ENCODE measurements at regions not wholly inside any gene's neighbourhood (a gene's known extent, or its start where the extent isn't known, plus 50 kb on each side); places are given as distances from the start of the nearest gene placed in this dataset.
A peak's percentile ranks its signal among the peaks of the same experiment; 100 is the strongest.

DNA sequence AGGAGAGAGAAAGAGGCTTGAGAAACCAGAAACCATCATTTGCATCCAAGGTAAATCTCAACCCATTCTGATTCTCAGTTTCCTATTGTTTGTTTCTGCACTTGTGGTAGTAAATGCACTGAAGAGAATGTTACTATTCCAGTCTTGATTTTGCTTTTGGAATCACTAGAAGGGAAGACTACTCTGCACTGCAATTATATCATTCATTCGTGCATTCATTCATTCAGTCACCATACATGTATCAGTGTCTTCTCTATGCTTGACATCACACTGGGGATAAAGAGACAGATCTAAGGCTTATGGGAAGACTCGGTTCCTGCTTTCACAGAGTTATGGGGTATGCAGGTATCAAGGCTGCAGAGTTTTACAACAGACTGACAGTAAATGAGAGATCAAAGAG, 90.3 kb upstream of the EGLN3 start:
- DNase-seq (ENCODE audit: low spot score): no peak

DNA sequence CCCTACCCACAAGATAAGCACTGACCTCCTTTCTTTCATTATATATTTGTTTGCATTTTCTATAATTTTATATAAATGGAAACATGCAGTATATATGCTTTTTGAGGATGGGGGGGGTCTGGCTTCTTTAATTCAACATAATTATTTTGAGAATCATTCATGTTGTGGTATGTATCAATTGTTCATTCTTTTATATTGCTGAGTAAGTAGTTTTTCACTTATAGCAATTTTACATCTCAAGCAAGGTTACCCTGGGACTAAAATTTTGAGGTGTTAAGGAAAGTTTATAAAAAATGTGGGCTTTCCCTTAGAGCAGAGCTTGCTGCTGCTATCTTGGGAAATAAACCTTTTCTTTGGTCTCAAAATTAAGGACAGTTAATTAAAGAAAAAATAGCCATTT, 89.9 kb upstream of the EGLN3 start:
- DNase-seq (ENCODE audit: low spot score): no peak

DNA sequence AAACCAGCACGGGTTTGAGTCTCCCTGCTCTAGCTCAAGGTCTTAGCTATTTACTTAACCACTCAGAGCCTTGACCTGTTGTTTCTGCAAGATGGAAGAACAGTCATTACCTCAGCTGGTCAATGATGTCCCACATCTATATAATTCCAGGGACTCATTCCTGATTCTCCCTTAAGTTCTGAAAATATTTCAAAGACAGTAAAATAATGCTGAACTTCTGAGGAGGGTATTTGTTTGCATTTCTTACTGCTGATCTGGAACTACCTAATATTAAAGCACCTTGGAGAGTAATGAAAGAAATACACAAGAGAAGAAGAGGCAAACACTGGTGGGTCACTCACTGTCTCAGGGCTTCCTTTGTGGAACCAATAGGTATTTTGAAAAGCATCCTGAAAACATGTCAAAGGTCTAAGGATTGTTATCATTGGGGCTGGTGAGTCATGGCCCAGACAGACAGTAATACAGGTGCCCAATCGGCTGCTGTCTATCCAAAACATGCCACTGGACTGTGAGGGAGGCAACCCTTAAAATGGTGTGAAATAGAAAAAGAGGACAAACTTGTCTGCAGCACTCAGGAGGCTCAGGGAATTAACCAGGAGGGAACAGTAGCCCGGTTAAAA, 88.7 kb upstream of the EGLN3 start:
- DNase-seq (ENCODE audit: low spot score): no peak

DNA sequence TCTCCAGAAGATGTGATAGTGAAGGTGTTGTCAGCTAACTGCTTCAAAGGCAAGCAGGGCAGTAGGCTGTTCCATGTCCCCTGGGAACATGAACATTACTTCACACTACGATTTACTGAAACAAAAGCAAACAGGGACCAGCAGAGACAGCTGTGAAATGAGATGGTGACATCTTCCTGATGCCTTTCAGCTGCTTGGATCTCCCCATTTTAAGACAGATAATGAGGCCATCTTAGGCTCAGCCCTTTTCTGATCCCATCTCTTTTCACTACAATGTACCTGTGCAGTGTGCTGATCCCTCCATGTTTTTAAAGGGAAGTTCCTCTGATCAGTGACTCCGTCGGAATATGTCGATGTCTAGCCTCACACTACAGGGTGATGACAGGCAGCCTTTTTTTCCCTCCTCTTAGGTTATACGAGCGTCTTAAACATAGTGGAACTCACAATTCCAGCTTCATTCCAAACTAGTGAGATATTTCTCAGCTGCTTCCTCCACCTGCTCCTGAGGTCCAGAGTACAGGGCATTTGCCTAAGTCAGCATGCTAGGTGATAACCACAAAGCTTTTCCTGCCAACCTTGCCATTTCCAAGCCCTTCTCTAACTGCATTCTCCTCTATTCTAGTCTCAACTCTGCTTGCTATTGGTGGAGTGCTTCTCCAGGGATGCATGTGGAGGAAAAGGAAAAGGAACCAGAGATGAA, 87.6 kb upstream of the EGLN3 start:
- no peak for DNase-seq (ENCODE audit: low spot score)

DNA sequence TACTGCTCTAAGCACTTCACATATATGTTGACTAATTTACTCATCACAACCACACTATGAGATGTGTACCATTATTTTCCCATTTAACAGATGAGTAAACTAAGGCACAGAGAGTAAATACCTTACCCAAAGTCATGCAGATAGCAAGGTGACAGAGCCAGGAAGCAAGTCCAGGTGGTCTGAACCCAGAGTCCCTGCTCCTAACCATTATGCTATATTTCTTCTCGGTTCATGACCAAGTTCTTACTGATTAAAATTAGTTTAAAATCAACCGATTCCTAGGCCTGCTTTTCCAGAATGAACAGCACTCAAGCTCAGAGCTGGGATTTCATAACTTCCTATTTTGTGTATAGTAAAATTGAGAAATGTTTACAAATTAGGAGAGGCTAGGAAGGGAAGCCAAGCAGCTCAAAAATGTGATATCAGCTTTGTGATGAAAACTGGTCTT, 85.5 kb upstream of the EGLN3 start:
- DNase-seq (ENCODE audit: low spot score): no peak

DNA sequence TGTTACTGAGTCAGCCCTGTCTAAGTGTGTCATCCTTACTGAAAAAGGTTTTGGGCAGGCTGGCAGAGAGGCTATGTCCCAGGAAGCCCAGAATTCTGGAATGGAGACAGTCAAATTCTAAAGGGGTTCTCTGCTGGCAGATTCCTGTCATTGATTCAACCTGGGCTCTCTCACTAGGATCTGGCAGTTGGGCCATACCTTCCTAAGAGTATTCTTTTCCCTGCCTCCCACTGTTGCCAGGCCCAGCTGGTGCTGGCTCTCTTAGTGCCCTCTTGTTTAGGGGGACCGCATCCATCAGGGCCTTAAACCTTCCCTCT, 85.0 kb upstream of the EGLN3 start:
- no peak for DNase-seq (ENCODE audit: low spot score)

DNA sequence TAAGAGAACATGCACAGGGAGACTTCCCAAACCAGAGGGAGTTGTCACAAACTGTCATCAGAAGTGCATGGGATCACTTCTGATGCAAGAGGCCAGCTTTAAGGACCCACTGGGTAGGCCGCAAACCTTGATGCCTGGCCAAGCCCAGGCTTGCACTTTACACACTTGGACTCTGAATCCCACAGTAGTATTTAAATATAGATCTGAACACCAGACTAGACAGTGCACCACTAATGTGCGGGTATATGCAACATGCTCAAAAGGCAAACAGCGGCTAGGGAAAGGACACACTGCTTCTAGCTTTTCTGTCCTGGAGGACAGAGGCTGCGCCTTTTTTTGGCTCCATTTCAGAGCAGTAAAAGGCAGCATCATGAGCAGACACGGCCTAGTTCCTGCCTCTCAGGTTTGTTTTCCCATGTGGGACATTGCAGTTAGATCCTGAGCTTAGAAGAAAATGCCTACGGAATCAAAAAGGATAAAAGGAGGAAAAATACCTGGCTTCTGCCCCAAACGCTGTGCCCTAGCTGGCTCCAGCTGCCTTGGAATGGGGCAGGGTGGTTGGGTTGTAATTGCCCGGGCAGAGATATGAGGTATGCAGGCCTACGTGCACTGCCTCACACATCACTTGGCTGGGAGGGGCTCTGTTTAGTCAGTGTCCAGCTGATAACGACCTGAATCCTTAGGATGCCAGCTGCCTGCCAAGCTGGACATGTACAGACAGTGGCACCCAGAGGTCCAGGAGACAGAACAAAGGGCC, 84.5 kb upstream of the EGLN3 start:
- no peak for DNase-seq (ENCODE audit: low spot score)

DNA sequence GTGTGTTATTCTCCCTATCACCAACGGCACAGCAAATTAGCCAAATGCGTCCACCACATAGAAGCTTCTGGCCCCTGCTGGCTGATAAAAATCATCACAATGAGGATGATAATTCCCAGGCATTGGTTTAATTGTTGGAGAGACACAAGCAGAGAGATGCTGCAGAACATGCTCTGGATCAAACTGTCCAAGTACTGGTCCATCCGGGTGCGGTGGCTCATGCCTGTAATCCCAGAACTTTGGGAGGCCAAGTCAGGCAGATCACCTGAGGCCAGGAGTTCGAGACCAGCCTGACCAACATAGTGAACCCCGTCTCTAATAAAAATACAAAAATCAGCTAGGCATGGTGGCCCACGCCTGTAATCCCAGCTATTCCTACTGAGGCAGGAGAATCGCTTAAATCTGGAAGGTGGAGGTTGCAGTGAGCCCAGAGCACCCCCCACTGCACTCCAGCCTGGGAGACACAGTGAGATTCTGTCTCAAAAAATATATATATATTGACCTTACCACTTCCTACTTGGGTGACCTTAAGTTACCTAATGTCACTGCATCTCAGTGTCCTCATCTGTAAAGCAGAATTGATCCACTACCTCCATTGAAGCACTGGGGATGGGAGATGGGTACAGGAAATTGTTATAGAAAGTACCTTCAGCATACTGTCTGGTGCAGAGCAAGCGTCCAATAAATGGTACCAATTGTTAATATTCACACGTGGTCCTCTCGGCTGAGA, 83.7 kb upstream of the EGLN3 start:
- DNase-seq (ENCODE audit: low spot score): no peak

DNA sequence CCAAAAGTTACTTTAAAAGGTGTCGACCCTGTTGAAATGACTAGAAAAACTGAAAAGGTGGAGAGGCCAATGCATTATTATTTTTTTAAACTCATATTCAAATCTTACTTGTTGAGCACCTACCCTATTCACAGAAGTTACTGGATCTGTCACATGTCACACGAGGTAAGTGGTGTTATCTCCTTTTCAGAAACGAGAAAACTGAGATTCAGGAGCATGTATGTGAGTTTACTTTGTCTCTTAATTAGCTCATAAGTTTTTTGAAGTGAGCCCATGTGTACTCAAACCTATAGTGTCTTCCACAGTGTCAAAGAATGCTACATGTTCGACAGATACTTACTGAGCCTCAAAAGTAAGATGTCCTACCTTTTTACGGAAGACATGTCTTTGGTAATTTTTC, 81.8 kb upstream of the EGLN3 start:
- DNase-seq (ENCODE audit: low spot score): no peak

DNA sequence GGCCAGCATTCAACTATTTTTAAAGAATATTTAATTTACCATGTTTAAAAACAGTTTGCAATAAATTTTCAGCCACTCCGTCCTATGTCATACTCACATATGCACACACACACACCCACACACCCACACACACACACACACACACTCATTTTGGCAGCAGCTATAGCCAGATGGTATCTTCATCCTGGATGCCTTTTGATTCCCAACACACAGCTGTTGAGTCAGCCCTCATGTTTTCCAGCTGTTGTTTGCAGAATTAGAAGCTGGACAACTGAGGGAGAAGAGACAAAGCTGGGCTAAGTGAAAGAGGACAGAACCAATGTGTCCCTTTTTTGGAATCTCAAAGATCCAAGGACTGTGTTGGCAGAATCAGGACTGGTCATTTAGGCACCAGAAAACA, 80.0 kb upstream of the EGLN3 start:
- peak; percentile 67 for DNase-seq (ENCODE audit: low spot score)

DNA sequence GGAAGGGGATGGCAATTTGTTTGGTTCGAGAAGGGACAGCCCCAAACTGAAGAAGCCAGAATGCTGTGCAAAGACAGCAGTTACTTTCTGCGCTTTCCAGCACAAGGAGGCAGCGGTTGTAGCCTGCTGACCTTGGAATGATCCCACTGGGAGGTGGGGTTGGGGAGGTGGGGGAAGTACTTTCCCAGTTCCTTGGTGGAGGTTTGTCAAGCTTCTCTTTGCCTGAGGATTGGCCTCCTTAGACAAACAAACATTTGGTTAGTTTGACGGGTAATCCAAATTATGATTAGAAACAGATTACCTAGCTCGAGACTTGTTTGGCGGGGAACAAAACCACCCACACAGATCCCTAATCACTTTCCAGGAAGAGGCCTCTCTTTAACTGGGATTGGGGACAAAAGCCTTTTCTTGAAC, 79.1 kb upstream of the EGLN3 start:
- no peak for DNase-seq (ENCODE audit: low spot score)

DNA sequence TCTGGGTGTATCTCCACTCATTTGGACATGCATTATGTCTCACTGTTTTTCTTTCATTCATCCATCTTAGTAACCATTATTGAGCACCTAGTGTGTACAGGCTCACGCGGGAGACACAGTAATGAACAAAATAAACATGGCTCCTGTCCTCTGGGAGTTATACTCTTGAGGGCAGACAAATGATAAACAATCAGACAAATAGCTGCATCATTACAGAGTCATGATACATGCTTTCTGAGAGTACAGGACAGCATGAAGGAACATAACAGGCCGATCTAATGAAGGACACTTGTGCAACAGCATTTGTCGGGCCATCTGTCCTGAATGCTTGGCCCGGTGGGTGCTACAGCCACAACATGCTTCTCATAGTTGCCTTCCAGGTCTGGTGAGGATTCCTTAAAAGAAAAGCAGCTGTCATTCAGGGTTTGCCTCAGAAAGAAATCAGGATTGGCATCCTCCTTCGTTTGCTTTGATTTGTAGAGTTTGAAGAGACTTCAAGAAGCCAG, 77.2 kb upstream of the EGLN3 start:
- DNase-seq (ENCODE audit: low spot score): no peak

DNA sequence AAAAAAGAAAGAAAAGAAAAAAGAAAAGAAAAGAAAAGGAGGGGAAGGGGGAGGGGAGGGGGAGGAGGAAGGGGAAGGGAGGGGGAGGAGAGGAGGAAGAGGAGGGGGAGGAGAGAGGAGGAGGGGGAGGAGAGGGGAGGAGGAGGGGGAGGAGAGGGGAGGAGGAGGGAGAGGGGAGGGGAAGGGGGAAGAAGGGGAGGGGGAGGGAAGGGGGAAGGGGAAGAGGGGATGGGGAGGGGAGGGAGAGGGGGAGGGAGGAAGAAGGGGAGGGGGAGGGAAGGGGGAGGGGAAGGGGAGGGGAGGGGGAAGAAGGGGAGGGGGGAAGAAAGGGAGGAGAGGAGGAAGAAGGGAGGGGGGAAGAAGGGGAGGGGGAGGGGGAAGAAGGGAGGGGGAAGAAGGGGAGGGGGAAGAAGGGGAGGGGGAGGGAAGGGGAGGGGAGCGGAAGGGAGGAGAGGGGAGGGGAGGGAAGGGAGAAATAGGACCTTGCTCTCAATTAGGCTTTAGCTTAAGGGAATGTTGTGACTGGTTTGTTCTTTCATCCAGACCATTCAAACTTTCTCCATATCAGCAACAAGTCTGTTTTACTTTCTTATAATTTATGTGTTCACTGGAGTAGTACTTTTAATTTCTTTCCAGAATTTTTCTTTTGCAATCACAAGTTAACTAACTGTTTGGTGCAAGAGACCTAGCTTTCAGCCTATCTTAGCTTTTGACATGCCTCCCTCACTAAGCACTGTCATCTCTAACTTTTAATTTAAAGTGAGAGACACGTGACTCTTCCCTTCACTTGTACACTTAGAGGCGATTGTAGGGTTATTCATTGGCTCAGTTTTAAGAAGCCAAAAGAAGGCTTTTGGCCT, 76.5 kb upstream of the EGLN3 start:
- no peak for DNase-seq (ENCODE audit: low spot score)

DNA sequence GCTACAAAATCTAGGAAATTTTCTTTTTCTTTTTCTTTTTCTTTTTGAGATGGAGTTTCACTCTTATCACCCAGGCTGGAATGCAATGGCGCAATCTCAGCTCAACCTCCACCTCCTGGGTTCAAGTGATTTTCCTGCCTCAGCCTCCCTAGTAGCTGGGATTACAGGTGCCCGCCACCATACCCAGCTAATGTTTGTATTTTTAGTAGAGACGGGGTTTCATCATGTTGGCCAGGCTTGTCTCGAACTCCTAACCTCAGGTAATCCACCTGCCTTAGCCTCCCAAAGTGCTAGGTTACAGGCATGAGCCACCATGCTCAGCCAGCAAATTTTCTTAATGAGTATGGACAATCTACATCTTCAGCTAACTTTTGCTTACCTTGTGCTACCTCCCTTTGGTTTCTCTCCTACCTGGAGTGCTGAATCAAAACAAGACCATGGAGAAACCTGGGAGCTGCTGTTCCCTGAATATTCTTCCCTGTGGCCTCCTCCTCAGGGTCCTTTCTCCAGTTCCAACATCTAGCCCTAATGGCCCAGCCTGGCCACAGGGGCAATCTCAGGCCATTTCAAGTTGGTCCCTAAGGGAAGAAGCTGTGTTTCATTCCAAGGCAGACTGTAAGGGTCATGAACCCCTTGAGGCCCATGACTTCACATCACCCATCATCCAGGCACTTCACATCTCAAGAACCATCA, 74.6 kb upstream of the EGLN3 start:
- no peak for DNase-seq (ENCODE audit: low spot score)

DNA sequence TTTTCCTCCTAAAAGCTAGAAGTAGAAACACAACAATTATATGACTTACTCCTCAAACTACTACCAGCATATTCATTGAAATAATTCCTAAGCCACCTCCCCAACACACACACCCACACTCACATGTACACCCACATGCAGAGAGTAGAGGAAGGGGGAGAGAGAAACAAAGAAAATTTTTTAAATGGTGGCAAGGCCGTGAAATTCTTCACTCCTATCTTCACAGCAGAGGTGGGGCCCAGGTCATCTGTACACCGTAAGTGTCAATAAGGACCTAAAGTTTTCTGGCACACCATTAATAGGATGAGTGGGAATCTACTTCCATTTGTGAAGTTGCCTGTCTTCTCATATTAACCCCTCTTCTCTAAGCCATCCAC, 73.9 kb upstream of the EGLN3 start:
- no peak for DNase-seq (ENCODE audit: low spot score)

DNA sequence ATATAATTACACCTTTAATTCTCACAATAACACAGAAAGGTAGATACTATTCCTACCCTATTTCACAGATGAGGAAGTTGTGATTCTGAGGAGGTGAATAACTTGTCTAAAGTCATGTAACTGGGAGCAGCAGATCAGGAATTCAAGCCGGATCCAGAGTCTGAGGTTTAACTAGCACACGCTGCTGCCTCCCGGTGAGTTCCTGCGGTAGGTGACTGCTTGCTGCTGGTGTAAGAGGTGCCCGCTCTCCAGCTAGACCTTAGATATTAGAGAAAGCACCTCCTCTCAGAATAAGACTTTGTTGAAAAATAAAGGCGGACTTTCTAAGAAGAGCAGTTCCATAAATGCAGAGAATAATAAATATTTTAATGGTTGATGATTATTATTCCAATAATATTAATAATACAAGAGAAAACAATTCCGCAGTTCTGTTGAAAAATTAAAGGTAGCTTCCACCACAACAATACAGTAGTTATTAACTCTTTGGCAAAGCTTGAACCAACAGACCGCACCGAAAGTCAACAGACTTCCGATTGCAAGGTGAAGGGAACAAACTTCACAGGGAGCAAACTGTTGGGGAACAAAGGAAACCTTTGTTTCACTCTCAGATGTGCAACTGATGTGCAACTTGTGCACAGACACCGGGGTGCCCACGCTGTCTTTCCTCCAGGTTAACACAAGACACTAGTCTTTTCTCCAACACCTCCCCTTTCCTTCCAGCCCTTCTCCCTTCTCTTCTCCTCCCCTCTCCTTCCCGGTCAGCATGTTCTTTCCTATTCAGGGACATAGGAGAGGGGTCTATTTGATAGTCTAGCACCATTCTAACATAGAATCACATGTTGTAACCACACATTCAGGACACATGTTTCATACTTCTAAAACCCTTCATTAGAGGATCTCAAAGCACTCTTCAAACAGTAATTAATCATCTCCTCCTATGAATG, 73.2 kb upstream of the EGLN3 start:
- DNase-seq (ENCODE audit: low spot score): no peak

DNA sequence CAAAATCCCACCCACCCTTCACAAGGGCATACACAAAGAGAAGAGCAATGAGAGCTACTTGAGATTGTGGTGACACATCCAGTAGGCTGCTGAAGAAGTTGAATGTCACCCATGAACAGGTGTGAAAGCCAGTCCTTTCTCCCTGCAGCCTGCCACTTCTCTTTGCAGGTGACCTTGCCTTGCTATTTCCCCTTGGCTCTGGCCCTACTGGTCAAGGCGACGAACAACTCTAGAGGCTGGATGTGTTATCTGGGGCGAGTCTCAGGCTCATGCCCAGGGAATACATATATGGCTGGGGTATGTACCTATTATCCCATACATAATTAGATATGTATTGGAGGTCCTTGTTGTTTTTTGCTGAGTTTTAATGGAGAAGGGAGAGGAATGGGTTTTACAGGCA, 70.2 kb upstream of the EGLN3 start:
- DNase-seq (ENCODE audit: low spot score): no peak

DNA sequence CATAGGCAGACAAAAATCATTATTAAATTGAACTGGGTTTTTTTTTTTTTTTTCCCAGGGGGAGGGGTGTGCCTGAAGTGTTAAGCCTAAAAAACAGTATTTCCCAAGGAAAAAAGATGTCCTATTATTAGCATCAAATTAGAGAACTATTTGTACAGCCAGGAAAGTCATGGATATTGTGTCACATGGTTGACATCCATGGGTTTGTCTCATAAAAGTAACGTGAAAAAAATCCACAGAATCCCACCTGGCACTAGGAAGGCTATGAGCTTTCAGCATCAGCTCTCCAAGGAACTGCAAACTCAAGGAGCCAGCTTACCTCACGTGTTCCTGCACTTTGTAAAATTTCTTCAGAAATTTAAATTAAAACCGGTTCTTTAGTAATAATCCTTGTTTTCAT, 69.1 kb upstream of the EGLN3 start:
- DNase-seq (ENCODE audit: low spot score): no peak

DNA sequence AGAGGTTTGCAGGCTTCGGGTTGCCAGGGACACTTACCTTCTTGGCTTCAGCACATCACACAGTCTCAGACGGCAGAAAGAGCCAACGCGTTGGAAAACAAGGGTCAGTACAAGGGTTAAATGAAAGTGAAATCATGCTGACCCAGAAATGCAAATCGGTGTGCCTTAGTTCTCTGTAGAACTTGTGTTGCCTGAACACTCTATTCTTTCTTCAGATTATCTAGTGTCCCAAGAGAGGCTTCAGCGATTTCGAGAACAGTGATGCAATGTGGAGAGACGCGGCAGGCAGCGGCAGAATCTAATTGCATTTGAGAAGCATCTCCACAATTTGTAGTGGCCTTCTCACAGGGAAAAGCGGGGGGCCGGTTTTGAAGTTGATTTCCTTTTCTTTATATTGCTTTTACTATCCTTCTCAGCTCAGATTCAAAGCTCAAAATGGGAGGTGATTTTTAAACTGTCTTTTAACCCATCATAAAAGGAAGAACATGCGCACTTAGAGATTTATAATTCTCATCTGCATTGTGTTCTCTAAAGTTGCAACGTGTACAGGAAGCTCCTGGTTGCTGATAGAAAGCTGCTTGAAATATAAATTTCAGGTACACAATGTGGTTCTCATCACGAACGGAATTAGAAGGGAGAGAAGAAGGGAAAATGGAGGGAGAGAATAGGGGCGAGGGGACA, 67.8 kb upstream of the EGLN3 start:
- DNase-seq (ENCODE audit: low spot score): peak; percentile 45

Data from Ammon's horn (tissue), 1 donor.